GM18508 (cell line): ENCODE measurements at regions not wholly inside any gene's neighbourhood (a gene's known extent, or its start where the extent isn't known, plus 50 kb on each side); places are given as distances from the start of the nearest gene placed in this dataset.

Experiments used
- ATAC-seq: cut with Tn5 transposase; IDR thresholded peaks from one replicate; pipeline ENCODE4 v1.9.1; 2021; ENCODE audit warnings: moderate number of reproducible peaks; ENCODE audit not compliant: insufficient read depth, unreplicated experiment

- no peak for ATAC-seq
These were observed 138.2 kb upstream of the CST7 start for GRCh38 chr20:24810676-24811407.

- no peak for ATAC-seq
These were observed 136.7 kb upstream of the CST7 start for GRCh38 chr20:24812373-24812772.

GRCh38 chr20:24813080-24813479 is 136.0 kb upstream of the CST7 start:
- ATAC-seq: no peak

- ATAC-seq: no peak
These were observed 135.6 kb upstream of the CST7 start for GRCh38 chr20:24813496-24813895.

- no peak for ATAC-seq
These were observed 135.1 kb upstream of the CST7 start for GRCh38 chr20:24813936-24814335.

DNA sequence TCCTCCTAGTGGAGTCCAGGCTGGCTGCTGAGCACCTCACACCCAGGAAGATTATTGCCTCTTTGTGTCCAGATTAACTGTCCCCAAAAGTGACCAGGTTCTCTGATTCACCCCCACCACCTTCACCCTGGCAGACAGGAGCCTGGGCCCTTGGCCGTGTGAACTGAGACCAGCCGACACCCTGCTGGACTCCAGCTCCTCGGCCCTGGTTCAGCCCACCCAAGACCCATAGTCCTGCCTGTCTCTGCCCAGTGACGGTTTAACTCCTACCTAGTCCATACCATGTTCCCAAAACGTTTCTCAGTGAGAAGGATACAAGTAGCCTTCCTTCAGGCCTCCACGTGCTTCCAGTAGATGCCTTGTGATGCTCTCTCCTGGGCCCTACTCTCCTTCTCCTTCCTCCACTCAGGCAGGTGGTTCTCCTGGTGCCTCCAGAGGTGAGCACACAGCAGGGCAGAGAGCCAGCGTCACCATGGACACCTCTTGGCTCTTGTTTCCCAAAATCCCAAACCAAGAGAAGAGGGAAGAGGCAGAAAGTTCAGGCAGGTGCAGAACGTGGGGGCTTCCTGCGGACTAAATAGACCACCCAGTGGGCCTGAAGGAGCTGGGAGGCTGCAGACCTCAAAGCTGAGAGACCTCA is 134.4 kb upstream of the CST7 start:
- no peak for ATAC-seq

DNA sequence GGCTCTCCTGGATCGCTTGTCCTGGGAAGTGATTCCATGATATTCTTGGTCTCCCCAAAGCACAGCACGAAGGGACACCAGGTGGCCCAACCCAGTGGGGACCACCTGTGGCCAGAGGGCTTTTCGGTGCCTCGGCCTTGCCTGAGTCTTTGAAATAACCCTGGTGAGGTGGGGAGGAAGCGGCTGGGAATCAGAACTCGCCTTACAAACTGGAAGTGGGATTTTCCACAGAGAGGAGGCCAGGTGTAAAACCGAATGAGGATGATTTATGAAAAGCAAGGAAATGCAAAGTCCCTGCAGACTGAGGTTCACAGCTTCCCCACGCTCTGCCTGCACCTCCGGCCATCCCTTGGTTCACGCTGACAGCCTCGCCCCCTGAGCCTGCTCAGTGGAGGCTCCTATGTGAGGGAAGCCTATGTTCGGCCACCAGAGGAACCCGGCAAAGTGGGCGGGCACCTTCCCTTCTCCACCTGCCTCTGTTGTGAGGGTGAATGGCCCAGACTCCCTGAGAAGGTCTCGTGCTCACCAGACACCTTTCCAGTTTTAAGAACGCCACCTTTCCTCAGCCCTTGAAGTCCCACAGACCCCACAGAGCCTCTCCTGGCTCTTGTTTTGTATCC is 133.8 kb upstream of the CST7 start:
- no peak for ATAC-seq

- no peak for ATAC-seq
These were observed 133.1 kb upstream of the CST7 start for GRCh38 chr20:24815931-24816330.

- ATAC-seq: no peak
These were observed 132.6 kb upstream of the CST7 start for GRCh38 chr20:24816431-24816830.

DNA sequence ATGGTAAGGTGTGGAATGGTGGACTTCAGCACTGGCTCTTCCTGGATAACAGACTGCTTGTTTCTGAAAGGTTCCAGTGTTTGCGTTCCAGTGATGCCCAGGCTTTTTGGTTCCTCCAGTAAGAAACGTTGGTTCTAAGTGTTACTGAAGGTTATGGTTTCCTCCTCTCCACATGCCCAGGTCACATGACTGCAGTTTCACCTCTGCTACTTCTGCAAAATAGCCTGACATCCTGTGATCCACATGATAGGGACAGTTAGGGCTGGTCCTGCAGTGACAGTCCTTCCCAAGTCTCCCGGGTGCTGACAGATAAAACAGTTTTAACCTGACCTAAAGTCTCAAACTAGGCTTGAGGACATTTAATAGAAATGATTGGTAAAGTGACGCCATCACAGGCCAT is 132.2 kb upstream of the CST7 start:
- no peak for ATAC-seq

- no peak for ATAC-seq
These were observed 131.7 kb upstream of the CST7 start for GRCh38 chr20:24817351-24817750.

DNA sequence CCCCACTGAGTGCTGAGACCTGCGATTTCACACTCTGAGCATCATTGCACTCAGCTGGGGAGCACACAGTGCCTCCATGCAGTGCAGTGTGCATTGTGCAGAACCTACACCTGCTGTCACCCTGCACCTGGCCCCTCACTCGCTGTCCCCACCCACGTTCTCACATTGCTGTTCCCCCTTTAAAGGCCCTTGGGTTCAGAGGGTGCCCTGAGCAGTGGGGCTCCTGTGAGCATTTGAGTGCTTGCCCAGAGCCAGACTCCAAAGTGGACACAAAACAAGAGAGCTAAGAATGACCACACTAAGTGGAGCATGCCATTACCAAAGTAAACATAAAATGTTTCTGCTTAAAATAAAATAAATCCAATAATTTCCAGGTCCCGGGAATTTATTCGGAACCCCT is 131.0 kb upstream of the CST7 start:
- ATAC-seq: no peak

- ATAC-seq: no peak
These were observed 129.6 kb upstream of the CST7 start for GRCh38 chr20:24819331-24819965.

- no peak for ATAC-seq
These were observed 128.7 kb upstream of the CST7 start for GRCh38 chr20:24820345-24820744.

DNA sequence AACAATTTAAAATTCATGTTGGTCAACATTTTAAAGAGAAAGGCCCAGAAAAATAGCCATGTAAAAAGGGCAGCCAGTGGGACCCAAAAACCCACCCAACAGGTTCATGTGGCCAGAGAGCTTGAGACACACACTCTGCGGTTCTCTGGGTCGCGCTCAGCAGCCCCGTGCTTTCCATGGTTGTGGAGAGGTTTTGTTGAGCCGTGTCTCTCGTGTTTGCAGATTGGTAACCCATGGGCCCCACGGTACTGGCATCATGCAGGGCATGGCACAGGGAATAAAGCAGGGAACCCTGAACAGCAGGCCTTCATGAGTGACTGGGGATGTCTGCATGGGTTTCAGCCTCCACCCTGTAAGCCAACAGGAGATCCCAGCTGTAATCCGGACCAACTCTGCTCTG is 127.7 kb upstream of the CST7 start:
- ATAC-seq: no peak

DNA sequence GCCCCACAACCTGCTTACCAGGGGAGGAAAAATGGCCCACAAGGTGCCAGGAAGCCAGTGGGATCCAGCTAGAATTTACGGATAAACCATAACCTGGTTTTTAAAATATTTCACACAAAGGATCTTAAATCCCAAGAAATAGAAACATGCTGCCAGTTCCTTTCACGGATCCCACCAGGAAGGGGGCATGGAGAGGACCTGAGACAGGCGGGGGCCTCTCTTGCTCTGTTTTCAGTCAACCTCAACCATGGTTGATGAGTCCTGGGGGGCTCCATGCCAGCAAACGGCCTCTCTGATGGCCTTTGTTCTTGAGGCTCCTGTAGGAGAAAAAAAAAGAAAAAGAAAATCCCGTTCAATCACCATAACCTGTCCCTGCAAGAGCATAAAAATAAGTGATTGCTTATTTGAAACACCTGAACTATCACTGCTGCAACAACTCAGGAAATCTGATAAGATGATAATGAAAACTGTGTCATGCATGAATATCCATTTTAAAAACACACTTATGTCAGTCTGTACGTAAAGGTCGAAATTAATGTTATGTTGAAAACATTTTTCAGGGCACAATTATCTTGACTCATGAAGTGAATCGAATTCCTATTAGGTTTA is 125.8 kb upstream of the CST7 start:
- no peak for ATAC-seq

DNA sequence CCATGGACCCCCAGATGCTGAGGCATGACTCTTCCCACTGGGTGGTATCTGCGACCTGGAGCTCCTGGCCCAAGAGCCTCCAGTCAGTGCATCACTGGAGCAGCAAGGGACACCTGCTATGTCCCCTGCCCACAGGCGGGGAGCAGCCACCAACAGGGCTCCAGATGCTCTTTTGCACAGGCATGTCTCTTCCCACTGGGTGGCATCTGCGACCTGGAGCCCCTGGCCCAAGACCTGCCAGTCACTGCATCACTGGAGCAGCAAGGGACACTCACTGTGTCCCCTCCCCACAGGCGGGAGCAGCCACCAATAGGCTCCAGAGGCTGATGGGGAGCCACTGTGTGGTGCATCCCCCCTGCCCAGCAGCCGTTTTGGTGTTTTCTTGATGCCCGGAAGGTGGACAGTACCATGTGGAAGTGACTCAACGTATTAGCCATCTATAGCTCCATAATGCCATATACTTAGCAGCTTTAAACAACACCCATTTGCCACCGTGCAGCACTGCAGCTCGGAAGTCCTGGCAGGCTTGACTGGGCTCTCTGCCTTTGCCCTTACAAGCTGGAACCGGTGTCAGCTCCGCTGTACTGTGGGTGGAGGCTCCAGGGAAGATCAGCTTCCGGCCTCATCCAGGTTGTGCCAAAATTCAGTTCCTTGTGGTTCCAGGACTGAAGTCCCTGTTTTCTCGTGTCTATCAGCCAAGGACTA is 124.9 kb upstream of the CST7 start:
- ATAC-seq: no peak

DNA sequence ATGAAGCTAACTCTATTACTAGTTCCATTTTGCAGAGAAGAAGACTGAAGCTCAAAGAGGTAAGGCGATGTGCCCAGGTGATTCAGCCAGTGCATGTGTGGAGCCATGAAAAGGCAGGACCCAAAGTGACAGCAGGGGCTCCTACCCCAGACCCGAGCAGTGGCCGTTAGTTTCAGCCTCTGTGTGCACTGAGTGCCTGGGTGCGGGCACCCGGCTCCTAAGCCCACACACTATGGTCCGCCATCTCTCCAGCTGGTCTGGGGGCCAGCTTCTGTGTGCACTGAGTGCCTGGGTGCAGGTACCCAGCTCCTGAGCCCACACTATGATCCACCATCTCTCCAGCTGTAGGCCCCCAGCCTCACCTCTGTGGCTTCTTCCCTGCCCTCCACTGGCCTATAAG is 123.5 kb upstream of the CST7 start:
- no peak for ATAC-seq

DNA sequence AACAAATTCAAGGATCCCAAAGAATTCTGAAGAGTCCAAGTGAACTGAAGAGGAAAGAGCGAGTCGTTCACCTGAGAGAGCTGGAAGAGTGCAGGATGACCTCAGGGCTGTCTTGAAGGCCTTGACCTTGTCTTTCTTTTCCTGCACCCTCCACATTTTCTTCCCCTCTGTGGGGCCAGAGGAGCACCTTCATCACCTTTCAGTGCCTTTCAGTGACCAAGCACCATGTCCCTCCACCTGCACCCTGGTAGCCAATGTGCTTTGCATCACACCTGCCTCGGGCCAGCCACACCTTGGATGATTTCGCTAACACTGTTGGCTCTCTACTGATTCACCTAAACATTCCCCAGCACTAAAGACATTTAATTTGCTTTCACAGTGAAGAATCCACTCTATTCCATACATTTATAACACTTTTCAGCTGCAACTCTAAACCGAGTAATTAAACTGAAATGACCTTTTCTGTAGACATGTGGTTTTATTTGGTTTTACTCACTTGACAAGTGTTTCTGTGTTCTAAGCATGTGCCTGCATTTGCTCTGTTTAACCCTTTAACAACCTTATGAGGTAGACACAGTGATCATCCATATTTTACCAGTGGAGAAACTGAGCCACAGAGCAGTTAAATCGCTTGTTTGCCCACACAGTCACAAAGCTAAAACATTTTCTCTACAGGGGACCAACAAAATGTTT is 121.3 kb upstream of the CST7 start:
- no peak for ATAC-seq
